HG03095 (cell line): ENCODE measurements at regions not wholly inside any gene's neighbourhood (a gene's known extent, or its start where the extent isn't known, plus 50 kb on each side); places are given as distances from the start of the nearest gene placed in this dataset.

ENCODE experiments used
- ATAC-seq: cut with Tn5 transposase; IDR thresholded peaks from one replicate; pipeline ENCODE4 v1.9.1; 2021; ENCODE audit warnings: moderate library complexity; ENCODE audit not compliant: unreplicated experiment

DNA sequence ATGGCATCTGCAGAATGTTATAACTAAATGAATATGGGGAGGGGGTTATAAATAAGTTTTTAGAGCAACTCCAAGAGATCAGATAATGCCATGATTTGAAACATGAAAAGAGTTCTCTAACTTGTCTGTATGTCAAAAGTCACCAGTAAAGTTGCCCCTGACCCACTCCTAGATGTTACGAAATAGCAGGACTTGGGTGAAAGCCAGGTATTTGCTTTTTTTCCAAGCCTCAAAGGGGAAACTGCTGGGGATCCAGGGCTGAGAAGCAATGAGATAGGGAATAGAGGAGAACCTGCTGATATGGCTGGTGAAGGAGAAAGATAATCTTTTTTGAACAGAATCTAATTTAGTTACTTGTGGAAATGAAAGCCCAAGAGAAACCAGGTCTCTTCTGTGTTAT, 191.5 kb upstream of the CDH20 start:
- no peak for ATAC-seq

DNA sequence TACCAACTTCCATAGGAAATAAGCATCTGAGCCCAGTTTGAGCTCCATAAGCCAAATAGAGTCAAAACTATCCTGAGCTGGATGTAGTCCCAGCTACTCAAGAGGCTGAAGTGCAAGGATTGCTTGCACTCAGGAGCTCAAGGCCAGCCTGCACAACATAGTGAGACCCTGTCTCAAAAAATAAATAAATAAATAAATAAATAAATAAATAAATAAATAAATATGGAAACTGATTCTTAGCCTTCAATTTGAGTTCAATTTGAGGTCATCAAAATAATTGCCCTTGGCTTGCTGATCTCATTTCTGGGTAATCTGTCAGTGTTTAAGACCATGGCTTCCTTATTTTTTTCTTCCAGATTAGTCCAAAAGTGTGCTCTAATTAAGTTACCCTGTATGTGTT, 184.9 kb upstream of the CDH20 start:
- ATAC-seq, result no peak

DNA sequence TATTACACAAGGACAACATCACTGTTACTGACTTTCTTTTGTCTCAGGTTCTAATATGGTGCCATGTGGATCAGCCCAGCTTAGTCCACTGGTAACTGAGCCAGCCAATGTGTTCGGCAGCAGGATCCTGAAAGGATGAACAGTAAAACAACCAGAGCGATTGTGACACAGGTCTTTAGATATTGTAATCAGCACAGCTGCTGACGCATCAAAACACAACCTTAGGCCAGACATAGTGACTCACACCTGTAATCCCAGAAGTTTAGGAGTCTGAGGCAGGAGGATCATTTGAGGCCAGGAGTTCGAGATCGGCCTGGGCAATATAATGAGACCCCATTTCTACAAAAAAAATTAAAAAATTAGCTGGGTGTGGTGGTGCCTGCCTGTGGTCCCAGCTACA, 183.4 kb upstream of the CDH20 start:
- ATAC-seq, result no peak

- ATAC-seq, result no peak
Measured at GRCh38 chr18:61153571-61153970, 179.7 kb upstream of the CDH20 start.

DNA sequence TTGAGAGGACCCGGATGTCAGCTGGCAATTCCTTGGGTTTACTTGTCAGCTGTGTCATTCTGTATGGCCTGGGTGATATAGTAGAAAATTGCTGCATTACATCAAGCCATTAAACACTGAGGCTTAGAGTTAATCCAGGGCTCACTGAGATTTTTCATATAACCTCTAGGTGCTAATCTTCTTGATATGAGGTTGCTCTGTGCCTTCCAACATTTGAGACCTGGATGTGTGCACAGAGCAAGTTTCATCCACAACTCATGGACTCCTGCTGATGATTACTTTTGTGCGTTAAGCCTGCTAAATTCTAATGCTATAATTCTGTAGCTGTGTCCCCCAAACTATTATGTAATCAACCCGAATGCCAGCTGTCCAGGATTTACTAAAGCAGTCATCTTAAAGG, 178.4 kb upstream of the CDH20 start:
- no peak for ATAC-seq

DNA sequence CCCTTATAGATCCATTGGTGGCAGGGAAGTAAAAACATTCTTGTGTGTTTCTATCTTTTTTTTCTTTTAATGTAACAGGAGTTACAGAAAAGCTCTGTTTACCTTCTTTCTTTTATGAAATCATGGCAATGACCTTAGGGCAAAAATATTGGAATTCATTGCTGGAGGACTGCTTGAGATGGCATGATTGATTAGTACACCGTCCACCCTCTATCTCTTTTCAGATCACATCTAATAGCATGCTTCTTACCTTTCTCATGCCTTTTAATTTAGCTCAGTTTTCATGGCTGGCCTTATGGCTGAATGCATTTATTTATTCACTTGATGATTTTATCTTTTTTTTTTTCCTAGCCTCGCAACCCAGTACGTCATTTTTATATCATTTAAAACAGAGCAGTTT, 177.6 kb upstream of the CDH20 start:
- no peak for ATAC-seq

DNA sequence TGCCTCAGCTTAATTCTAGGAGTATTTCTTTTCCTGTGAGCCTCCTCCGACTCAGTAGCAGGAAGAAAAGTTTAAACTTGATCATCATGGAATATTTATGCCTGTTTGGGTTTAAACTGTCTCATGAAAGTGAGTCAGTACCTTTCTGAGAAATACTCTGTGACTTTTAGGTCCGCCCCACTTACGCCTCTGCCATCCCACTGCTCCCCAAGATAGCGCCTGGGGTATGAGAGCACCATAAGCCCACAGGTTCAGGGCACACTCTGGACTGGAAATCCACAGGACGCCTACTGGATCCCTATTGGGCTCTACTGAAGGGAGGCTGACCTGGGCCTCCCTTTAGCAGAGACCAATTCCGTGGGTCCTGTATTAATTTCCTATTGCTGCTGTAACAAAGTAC, 175.8 kb upstream of the CDH20 start:
- ATAC-seq, result no peak

GRCh38 chr18:61159246-61159645, 174.0 kb upstream of the CDH20 start:
- no peak for ATAC-seq

DNA sequence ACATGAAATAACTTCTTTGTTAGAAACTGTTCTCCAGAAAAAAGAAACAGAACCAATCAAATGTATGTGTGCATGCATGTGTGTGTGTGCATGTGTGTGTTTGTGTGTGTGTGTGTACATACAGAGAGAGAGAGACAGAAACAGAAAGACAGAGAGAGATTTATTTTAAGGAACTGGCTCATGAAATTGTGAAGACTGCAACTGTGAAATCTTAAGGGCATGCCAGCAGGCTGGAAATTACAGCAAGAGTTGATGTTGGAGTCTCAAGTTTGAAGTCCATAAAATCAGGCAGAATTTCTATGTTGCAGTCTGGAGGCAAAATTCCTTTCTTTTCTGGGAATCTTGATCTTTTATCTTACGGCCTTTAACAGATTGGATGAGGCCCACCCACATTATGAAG, 168.9 kb upstream of the CDH20 start:
- no peak for ATAC-seq

- ATAC-seq, result no peak
Measured at GRCh38 chr18:61167902-61168301, 165.3 kb upstream of the CDH20 start.

- ATAC-seq, result no peak
Measured at GRCh38 chr18:61169386-61169785, 163.8 kb upstream of the CDH20 start.

DNA sequence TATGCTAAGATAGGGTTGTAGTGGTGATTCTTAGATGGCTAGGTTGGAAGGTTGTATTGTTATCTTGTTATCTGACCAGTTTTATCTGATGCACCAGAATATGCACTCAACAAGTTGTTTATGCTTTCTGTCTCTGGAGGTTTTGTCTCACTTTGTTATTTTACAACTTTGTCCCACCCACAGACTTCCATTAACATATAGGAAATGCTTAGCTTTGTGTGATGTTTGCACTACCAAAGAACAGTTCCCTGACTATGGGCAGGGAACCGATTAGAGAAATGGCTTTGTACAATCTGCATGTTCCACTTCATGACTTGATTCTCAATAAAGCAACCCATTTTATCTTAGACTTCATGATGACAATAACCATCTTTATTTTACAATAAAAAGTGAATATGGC, 160.6 kb upstream of the CDH20 start:
- ATAC-seq, result no peak

DNA sequence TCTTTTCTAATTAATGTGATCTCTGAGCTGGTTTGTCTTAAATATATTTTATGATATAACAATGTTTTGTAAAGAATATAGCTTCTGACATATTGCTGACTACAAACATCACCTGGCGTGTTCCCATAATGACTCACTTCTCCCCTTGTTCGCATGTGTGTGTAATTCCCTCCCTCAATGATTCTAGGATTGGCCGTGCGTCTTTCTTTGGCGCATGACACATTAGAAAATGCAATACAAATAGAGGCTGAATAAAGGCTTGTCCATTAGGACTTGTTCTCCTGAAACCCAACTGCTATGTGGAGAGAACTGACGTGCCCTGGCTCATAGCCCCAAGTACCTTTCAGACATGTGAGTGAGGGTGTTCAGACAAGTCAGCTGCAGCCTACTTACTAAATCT, 159.7 kb upstream of the CDH20 start:
- ATAC-seq, result no peak

DNA sequence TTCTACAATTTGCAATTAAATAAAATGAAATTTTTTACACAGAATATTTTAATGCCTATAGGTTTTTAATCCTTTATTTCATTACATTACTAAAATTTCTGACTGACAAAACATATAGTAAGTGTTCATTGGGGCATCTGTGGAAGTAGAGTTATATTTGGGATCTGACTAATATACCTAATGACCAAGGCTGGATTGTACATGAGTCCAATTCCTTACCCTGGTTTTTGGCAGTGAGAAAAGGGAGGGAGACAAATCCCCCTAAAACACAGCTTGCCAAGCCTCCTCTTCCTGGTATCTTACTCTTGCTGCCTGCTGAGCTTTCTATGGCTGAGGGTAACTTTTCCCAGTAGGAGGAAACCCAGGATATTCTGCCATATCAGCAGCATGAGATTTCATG, 149.4 kb upstream of the CDH20 start:
- ATAC-seq, result no peak

DNA sequence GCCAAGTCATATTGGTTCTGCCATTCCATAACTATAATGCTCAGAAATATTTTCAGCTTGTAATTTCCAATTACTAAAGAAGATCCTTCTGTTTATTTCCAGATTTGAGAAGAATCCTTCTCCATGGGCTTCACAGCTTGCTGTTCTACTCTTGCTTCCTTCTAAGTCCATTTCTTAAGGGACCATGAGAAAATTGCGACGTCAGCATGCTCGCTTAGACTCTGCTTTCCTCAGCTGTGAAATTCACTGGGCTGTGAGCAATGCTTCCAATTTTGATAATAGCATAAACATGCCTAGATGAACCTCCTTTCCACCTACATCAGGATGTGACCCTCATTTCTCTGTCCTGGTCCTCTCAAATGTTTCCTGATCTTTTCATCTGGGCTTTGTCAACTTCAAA, 145.3 kb upstream of the CDH20 start:
- no peak for ATAC-seq

GRCh38 chr18:61189376-61189775, 143.9 kb upstream of the CDH20 start:
- no peak for ATAC-seq

DNA sequence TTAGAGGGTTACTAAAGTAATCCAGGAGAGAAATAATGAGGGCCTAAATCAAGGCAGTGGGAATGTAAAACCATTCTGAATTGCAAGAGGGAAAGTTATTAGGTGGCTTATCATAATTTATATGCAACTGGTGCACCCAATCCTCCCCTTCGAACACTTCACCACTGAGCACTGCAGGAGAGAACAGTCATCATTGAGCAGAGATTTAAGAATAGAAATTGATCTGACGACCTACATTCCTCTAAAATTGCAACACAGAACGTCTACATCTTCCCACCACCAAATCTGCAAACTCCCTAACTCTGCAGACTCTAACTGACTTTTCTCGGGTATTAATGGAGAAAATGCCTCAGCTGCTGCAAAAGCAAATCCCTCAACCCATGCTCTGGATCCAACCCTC, 138.5 kb upstream of the CDH20 start:
- no peak for ATAC-seq

DNA sequence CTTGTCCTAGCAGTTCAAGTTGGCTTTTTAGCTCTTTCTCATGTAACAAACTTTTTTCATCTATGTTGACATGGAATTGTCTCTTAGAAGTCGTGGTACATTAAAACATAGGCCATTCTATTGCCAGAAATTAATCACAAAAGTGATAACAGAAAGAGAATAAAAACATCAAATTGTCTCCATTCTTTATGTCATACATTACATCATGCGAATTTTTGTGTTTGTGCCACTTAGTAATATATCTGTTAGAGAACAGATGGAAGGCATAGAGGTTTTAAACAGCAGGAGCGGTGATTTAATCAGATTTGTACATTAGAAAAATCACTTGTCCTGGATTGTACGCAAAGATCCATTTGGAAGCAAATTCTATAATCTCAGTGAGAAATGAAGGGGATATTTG, 136.5 kb upstream of the CDH20 start:
- no peak for ATAC-seq

DNA sequence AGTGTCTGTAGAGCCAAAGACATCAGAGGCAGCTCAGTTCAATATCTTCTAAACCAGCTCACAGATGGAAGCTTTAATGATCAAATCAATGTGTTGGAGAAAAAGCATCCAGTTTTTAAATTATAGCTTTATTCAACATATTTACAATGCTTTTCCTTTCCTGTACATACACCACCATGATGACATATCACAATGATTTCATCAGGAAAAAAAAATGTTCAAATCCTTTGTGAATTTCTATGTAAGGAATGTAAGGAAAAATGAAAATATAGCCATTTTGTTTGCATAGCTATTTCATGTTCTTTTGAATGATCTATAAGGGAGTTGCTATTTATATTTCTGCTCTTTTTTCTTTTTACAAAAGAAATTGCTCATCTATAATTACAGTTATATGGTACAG, 134.7 kb upstream of the CDH20 start:
- ATAC-seq, result no peak

DNA sequence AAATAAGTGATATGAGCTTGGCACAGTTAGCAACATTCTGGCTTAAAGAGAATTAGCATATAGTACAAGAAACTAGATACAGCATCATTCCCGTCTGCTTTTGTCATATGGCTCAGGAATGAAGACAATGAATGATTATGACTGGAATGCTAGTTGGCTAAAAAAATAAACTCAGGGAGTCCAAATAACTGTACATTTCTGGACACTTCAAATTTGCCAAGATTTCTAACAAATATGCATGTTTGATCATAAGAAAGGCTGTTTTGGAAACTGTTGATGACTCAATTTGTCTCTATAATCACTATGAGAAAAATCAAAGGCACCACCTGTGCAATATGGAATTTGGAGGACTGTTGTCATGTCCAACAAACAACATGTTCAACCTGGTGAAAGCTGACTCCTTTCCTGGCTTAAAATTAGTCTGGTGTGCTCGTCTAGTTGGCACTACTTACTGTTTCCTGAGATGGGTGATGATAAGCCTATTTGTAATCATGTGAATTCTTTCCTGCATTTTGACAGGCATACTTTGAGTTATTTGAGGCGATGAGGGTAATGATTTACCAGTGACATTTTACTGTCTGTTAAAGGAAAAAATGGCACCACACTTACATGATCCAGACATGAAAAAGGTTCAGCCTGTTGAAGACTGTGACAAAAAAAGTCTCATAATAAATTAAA, 133.9 kb upstream of the CDH20 start:
- no peak for ATAC-seq

GRCh38 chr18:61201511-61201910, 131.7 kb upstream of the CDH20 start:
- ATAC-seq, result no peak

DNA sequence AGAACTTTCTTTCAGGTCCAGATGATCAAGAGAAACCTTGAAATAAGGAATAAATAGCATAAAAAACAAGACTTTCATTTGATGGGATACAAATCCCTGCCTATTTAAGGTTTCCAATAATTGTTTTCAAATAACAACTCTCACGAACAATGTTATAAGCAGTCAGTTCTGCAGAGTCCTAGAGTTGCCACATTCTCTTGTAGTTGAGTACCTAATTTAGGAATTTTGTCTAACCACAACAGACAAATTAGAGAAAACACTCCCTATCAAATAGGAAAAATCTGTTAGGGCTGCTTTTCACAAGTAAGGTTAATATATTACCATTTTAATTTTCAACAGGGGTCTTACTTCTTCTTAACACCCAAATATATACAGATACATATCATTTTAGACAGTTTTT, 130.1 kb upstream of the CDH20 start:
- ATAC-seq, result no peak

DNA sequence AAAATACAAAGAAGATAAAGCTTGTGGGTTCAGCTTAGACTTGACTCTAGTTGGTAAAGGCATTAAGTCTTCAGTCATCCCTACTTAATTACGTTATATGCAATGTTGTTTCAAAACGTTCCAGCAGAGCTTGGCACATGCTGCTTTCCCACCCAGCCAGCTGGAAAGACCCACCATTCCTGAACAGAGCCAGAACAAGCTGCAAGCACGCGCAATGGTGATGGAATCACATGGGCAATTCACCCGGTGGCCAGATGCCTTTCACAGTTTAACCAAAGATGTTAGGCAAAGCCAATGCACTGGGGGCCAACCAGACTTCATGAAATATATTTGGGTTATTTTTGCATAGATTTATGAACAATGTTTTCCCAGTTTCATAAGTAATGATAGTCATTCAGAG, 123.4 kb upstream of the CDH20 start:
- ATAC-seq, result no peak

DNA sequence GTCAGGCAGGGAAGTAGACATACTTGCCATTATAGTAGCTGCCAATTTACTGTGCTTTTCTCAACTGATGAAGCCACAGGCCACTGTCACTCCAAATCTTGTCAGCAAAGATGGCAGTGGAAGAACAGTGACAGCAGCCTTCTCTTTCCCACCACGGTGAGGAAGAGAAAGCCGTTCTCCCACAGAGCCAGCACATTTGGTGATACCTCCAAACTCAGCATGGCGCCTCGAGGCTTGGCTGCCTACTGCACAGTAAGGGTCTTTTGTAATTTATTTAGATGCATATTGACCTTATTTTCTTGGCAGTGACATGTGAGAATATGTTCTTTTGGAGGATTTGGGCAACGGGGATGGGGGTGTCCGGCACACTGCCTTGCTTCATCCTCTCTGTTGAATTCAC, 117.2 kb upstream of the CDH20 start:
- no peak for ATAC-seq
